HFF-Myc (cell line): ENCODE measurements at regions not wholly inside any gene's neighbourhood (a gene's known extent, or its start where the extent isn't known, plus 50 kb on each side); places are given as distances from the start of the nearest gene placed in this dataset.

Experiments used
- DNase-seq: peaks from one replicate; pipeline ENCODE4 v3.0.0-alpha.2; 2011; ENCODE audit warnings: low read depth; ENCODE audit errors: extremely low read depth
- H3K4me3 ChIP-seq: replicated peaks from 2 replicates; pipeline ENCODE4 v1.5.1; 2011; ENCODE audit warnings: low read depth, mild to moderate bottlenecking, control low read depth, low read length
- TF ChIP-seq, protein P1 (sequence below): IDR thresholded peaks from 2 replicates; pipeline ENCODE4 v1.5.1; 2012; ENCODE audit warnings: mild to moderate bottlenecking, low read depth, low read length, control low read depth; ENCODE audit errors: missing control alignments

GRCh38 chr14:45531022-45531421, 278.0 kb upstream of the MIS18BP1 start:
- TF ChIP-seq, protein P1, sequence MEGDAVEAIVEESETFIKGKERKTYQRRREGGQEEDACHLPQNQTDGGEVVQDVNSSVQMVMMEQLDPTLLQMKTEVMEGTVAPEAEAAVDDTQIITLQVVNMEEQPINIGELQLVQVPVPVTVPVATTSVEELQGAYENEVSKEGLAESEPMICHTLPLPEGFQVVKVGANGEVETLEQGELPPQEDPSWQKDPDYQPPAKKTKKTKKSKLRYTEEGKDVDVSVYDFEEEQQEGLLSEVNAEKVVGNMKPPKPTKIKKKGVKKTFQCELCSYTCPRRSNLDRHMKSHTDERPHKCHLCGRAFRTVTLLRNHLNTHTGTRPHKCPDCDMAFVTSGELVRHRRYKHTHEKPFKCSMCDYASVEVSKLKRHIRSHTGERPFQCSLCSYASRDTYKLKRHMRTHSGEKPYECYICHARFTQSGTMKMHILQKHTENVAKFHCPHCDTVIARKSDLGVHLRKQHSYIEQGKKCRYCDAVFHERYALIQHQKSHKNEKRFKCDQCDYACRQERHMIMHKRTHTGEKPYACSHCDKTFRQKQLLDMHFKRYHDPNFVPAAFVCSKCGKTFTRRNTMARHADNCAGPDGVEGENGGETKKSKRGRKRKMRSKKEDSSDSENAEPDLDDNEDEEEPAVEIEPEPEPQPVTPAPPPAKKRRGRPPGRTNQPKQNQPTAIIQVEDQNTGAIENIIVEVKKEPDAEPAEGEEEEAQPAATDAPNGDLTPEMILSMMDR = no peak
- DNase-seq = no peak
- H3K4me3 ChIP-seq = no peak overlapping the region

GRCh38 chr14:45526715-45527549, 273.9 kb upstream of the MIS18BP1 start:
- DNase-seq = peak; percentile 1
- H3K4me3 ChIP-seq = no peak overlapping the region
- TF ChIP-seq, protein P1 = peak; percentile 42

- TF ChIP-seq, protein P1 = no peak
- no peak for DNase-seq
- H3K4me3 ChIP-seq = no peak overlapping the region
These were observed 266.8 kb upstream of the MIS18BP1 start for GRCh38 chr14:45519766-45520165.

GRCh38 chr14:45492876-45493275, 239.9 kb upstream of the MIS18BP1 start:
- H3K4me3 ChIP-seq = no peak overlapping the region
- DNase-seq = no peak
- TF ChIP-seq, protein P1 = no peak

DNA sequence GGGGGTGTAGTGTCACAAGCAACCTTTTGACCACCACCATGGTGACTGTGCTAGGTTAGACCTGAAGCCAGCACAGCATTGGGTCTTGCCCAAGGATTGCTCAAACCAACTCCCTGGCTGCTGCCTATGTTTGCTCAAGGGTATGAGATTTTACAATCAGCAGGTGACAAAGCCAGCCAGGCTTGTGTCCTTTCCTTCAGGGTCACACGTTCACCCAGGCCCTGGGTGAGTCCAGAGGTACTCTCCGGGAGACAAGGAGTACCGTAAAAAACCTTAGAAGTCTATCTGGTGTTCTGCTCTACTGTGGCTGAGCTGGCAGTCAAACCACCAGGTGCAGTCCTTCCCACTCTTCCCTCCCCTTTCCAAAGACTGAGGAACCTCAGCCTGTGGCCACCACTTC, 238.9 kb upstream of the MIS18BP1 start:
- TF ChIP-seq, protein P1 = no peak
- DNase-seq = no peak
- no peak overlapping the region for H3K4me3 ChIP-seq

DNA sequence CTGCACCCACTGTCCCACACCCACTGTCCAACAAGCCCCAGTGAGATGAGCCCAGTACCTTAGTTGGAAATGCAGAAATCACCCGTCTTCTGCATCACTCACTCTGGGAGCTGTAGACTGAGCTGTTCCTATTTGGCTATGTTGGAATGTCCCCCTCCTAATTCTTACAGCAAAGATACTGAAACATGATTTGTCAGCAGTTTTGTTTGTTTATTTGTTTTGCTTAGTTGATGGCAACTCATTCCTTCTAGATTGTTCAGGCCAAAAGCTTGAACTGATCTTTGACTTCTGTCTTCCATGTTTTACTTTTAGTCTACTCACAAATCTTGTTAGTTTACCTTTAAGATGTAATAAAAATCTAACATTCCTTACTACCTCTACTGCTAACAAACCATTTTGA, 233.6 kb upstream of the MIS18BP1 start:
- H3K4me3 ChIP-seq = no peak overlapping the region
- TF ChIP-seq, protein P1 = no peak
- no peak for DNase-seq
